Astrocyte of the spinal cord (primary cell): ENCODE measurements at regions not wholly inside any gene's neighbourhood (a gene's known extent, or its start where the extent isn't known, plus 50 kb on each side); places are given as distances from the start of the nearest gene placed in this dataset.

Source experiments
- DNase-seq: peaks from one replicate; pipeline ENCODE4 v3.0.0; 2011; ENCODE audit warnings: low read depth, low spot score
- H3K4me3 ChIP-seq: 2 replicates; pipeline ENCODE4 v1.5.1; 2011; ENCODE audit warnings: low read depth, mild to moderate bottlenecking, low read length, moderate library complexity
- CTCF ChIP-seq: IDR thresholded peaks from 2 replicates; pipeline ENCODE4 v1.5.1; 2012; ENCODE audit warnings: low read depth, mild to moderate bottlenecking, low read length, inconsistent platforms
- in situ Hi-C: cut with HindIII; loops from 2 replicates; pipeline ENCODE4 v1.10.0; 2017; ENCODE audit warnings: low sequenced_read_pairs

GRCh38 chr13:106836186-106836802 lies 268.4 kb upstream of the ARGLU1 start:
- in situ Hi-C loops, result no loop called here

GRCh38 chr13:106835477-106835876 lies 267.5 kb upstream of the ARGLU1 start:
- in situ Hi-C loops, result no loop called here
- no peak overlapping the region for H3K4me3 ChIP-seq
- DNase-seq, result no peak
- no peak for TF ChIP-seq CTCF

More at GRCh38 chr13:106836186-106836802, 268.4 kb upstream of the ARGLU1 start:
- TF ChIP-seq CTCF, result no peak
- H3K4me3 ChIP-seq, result no peak overlapping the region
- no peak for DNase-seq

- TF ChIP-seq CTCF, result no peak
Observed at GRCh38 chr13:106821979-106822378, 254.0 kb upstream of the ARGLU1 start.

GRCh38 chr13:106819413-106820180 lies 251.7 kb upstream of the ARGLU1 start:
- no peak overlapping the region for H3K4me3 ChIP-seq
- in situ Hi-C loops, result no loop called here
- DNase-seq, result no peak
- TF ChIP-seq CTCF, result no peak

More at GRCh38 chr13:106821979-106822378, 254.0 kb upstream of the ARGLU1 start:
- H3K4me3 ChIP-seq, result no peak overlapping the region
- no peak for DNase-seq
- in situ Hi-C loops, result no loop called here

- no peak for DNase-seq
- no peak for TF ChIP-seq CTCF
- H3K4me3 ChIP-seq, result no peak overlapping the region
- in situ Hi-C loops, result no loop called here
Observed at GRCh38 chr13:106818971-106819370, 251.0 kb upstream of the ARGLU1 start.

- TF ChIP-seq CTCF, result no peak
- no peak for DNase-seq
- in situ Hi-C loops, result no loop called here
- H3K4me3 ChIP-seq, result no peak overlapping the region
Observed at GRCh38 chr13:106815545-106815944, 247.6 kb upstream of the ARGLU1 start.
